NCI-H2196 (cell line): ENCODE measurements at regions not wholly inside any gene's neighbourhood (a gene's known extent, or its start where the extent isn't known, plus 50 kb on each side); places are given as distances from the start of the nearest gene placed in this dataset.
A peak's percentile ranks its signal among the peaks of the same experiment; 100 is the strongest.

Experiments used
- DNase-seq: peaks from one replicate; lab custom pipeline; 2025; ENCODE audit not compliant: unreplicated experiment; lab: John Stamatoyannopoulos, UW

DNA sequence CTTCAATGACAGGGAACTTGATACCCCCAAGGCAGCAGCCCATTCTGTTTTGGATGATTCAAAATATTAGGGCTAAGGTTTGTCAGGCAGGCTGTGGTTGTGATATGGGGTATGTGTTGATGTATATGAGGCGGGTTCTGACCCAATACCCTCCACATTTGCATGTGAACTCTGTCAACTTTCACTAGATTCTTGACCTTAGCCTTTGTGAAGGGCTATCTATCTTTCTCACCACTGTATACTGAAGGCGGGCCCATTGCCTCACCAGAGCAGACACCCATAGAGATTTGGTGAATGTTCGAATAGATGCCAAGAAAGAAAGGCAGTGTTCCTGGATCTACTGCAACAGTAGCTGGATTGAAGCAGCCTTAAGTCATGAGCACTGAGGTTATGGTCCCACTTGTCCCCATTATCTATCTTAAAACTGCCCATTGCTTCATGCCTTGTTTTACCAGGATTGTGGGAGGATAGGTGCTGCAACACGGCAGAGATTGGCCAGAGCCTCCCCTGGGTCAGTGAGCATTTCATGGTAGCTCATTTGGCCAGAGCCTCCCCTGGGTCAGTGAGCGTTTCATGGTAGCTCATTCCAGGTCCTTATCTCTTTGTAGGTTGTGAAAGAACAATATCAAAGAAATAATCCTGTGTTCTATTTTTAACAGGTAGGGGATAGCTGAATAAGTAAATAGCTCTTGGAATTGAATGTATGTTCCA is 399.6 kb downstream of the TMEM135 start:
- no peak for DNase-seq

DNA sequence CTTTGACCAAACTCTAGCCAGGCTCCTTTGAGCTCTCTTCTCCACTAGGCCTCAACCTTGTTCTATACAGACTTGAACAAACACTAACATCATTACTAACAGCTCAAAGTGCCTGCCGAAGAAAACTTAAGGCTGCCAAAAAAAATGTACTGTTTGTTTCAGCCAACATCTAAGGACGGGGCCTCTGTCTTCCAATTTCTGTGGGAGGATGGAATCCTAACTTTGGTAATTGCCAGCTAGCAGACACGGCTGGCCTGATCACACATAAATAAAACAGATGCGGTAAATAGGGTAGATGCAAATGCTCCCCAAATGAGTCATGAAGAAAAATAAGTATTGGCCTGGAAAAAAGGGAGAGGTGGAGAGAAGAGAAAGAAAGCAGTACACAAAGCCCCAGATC is 394.3 kb downstream of the TMEM135 start:
- no peak for DNase-seq

DNA sequence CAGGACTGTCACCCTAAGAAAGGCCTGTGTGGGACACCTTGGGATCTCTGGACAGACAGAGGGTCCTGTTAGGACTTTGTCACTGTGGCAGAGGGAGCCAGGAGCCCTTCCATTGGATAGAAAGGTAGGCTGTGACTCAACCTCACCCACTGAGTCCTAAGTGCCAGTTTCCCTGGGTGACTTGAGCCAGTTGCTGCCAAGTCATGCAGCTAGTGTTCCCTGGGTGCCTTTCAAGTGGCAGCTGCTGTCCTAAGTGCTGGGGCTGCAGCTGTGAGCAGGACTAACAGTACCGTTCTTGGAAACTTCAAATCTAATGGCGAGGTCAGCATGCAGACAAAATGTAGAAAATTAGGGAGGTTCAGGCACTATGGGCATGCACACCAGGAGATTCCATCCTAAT is 393.7 kb downstream of the TMEM135 start:
- DNase-seq: no peak

DNA sequence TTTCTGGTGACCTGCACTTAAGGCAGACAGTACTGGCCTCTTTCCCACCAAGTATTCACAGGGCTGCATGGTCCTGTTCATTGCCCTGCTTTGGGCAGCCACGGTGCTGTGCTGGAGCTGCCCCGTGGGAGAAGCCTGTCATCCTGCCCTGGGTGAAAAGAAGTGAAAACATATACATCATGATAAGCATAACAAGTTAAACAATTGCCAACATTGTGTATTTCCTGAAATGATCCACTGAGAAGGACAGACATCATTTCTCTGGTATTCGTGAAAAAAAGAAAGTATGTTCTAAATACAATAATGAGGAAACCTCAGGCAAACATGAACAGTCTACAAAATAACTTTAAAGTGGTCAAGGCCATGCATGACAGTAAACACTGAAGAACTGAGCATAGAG is 393.1 kb downstream of the TMEM135 start:
- no peak for DNase-seq

DNA sequence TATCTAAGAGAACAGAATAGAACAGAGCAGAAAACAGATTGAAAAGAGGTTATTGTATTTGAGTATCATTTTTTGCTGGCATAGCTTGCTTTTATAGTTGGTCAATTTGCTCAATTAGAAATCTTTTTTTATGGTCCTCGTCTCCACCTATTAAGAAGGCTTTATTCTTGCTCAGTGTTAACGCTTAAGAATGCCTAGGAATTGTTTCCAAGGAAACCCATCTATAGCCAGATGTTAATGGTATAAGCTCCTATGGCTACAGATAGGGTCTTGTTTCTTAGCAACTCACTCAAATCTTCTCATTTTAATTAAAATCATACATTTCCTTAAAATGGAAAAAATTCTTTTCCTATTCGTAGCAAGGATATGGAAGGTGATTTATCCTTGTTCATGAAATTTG is 392.3 kb downstream of the TMEM135 start:
- no peak for DNase-seq

DNA sequence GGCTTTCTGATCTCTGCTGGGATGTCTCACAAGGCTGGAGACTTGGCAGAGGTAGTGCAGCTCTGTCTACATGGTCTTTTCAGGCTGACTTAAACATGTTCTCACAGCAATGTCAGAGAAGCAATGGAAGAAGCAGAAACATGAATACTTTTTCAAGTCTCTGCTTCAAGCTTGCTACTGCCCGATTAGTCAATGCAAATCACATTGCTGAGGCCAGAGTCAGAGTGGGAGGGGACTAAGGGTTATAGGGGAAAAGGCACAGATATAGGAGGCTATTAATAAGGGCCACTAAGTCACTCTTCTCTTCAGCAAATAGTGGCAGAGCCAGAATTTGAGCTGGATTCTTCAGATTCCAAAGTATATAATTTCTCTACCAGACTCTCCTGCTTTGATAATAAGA is 390.5 kb downstream of the TMEM135 start:
- DNase-seq: no peak

DNA sequence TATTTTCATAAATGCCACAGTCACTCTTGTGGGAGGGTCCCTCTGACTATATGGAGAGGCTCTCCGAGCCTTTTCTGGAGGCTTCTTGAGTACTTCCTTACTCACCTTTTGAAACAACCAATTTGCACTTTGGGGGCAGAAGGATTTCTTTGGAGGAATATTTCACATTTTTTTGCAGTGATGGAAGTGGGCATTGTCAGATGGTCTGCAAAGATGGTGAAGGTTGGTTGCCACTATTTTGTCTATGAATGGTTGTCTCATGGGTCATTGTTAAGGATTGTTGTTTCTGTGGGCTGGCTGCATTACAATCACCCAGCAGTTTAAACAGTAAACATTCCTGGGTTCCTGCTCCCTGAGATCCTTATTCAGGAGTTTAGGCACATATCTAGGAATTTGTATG is 388.2 kb downstream of the TMEM135 start:
- no peak for DNase-seq

DNA sequence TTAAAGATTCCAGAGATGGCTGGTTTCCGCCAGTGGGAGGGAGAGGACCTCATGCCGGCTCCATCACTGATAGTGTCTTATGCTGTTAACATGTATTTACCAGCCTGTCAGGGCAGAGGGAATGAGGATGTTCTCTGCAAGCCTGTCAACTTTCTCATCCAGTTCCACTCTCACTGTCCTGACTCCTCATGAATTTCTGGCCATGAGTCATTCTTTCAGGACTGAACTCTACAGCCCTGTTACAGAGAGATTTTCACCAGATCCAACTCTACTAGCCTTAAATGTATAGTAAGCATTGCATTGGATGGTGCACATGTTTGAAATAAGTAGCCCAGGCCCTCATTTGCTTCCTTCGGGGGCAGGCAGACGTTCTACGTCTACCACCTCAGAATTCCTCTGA is 387.7 kb downstream of the TMEM135 start:
- no peak for DNase-seq

DNA sequence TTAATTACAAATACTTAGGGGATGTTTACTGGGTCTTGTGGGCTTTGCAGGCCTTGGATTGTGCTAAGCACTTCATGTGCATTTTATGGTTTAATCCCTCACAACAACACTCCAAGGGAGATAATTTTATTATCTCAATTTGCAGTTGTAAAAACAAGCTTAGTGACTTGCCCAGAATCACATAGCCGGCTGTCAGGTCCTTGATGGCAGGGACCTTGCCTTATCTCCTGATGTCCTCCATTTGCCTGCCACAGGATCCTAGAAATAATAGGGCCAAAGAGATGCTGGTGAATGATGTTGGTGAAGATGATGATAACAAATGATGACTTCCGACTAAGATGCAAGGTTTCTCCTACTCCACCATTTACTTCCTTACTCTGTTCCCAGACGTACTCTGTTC is 385.4 kb downstream of the TMEM135 start:
- no peak for DNase-seq

DNA sequence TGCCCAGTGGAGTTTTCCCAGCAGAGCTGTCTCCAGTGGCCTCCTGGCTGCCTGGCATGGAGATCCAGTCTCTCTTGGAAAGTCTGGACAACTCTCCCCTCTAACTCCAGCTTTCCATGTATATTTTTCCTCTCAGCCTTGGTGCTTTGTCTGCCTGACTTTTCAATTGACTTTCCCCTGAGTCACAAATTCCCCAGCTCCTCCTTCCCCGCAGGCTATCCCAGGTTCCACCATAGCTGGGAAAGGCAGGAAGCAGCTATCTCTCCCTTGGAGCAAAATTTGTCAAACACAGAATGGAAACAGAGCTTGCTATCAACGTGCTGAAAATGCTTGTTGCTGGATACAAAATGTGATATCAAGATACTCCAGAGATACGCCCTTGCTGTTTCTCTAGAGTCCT is 384.8 kb downstream of the TMEM135 start:
- no peak for DNase-seq

DNA sequence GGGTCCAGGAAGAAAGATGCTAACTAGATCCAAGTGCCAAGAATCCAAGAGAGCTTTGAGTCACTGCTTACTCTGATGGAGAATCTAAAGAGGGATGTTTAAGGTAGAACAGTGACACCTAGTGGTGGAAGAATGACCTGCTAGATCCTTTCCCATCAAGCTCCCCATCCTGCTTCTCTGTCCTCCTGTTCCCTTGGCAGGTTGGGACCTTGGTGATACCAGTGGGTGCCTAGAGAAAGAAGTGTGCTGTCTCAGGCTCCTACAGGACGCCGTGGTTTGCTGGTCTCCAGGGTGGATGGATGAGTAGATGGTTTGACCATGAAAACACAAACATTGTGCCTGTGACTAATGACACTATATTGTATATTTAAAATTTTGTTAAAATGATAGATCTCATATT is 383.7 kb downstream of the TMEM135 start:
- DNase-seq: peak; percentile 69

DNA sequence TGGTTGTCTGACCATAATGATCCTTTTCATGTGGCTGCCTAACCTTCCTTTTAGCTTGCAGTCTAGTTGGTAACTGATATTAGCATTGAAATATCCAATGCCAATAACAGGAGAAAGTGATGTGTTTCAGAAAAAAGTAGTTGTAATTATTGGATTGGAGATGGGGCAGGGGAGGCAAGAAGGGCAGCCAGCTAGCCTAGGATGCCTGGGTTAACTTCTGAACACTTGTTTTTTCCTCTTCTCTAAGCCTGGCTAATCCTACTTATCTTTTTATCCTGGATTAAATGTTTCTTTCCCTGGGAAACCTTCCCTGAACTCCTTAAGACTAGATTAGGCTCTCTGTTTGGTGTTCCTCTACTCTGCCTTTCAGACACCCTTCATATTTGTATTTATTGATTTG is 380.2 kb downstream of the TMEM135 start:
- no peak for DNase-seq

DNA sequence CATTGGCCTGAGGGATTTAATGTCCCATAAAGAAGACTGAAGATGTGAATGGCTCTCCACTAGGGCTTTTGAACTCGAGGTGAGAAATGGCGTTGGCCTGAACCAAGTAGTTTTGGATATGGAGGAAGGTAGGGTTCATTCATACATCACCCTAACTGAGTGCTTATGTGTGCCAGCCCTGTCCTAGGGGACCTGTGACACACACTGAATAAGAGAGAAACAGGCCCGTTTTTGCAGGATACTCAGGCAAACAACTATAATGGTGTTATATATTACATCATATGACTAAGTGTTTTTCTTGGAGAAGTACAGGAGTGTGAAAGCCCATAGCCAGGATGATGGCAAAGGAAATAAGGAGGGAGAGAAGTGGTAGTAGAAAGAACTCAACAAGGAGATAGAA is 368.1 kb downstream of the TMEM135 start:
- DNase-seq: no peak

DNA sequence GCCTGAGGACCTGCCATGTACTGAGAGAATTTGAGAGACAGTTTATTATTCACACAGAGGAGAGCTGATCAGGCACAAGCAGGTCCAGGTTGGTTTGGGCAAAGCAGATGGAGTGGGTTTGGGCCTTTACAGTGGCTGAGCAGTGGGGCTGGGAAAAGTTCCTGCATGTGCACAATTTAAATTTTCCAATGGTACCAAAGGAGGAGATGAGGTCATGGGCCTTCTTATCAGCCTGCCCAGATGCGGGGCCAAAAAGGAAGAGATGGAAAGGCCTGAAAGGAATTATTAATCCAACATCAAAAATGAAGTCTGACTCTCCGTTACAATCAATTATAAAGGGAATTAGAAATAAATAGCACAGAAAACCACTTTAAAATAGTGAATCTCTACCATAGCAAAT is 367.6 kb downstream of the TMEM135 start:
- no peak for DNase-seq

DNA sequence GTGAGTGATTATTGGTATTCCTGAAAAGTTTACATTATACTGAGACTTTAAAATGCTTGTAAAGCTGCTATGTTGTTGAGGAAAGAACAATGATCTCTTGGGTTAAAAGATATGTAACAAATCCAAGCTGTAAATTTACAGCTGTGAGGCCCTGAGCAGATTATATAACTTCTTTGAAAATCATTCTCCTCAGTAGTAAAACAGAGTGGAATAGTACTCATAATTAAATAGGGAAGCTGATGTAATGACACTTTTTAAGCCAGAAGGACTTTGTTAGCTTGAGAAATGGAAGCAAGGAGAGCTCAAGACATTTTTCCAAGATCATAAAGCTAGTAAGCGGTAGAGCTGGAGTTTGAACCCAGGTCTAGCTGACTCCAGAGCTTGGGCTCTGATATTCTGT is 363.9 kb downstream of the TMEM135 start:
- no peak for DNase-seq

DNA sequence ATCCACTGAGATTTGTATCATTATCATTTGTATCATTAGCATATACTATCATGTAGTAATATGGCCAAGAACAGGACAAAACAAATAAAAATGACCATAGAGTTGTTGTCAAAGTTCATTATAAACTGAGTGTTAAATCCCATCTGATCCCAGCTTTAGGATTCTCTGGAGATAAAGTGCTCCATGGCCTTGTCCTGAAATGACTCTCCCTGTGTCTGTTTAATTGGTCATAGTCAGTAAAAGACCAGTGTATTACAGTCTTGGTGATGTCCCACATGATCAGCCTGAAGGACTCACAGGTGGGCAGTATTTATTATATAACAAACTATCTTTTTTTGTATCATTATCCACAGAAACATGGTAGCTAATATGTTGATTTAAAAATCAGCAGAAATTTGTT is 361.6 kb downstream of the TMEM135 start:
- no peak for DNase-seq

DNA sequence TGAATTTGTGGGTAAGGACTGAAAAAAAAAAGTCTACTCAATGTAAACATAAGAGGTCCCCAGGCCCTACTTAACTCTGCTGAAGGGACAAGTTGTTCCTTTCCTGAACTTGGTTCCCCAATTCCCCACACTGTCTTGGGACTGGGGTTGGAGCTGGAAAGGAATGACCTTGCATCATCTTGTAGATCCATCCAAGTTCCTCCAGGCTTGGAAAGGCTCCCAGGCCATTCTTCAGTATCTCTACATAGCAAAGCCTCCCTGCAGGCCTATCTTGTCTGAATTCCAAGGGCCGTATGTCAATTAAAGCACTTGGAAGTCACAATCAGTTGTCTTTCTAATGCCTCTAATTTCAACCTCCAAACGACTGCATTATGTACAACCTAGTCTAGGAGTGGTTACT is 361.2 kb downstream of the TMEM135 start:
- no peak for DNase-seq

DNA sequence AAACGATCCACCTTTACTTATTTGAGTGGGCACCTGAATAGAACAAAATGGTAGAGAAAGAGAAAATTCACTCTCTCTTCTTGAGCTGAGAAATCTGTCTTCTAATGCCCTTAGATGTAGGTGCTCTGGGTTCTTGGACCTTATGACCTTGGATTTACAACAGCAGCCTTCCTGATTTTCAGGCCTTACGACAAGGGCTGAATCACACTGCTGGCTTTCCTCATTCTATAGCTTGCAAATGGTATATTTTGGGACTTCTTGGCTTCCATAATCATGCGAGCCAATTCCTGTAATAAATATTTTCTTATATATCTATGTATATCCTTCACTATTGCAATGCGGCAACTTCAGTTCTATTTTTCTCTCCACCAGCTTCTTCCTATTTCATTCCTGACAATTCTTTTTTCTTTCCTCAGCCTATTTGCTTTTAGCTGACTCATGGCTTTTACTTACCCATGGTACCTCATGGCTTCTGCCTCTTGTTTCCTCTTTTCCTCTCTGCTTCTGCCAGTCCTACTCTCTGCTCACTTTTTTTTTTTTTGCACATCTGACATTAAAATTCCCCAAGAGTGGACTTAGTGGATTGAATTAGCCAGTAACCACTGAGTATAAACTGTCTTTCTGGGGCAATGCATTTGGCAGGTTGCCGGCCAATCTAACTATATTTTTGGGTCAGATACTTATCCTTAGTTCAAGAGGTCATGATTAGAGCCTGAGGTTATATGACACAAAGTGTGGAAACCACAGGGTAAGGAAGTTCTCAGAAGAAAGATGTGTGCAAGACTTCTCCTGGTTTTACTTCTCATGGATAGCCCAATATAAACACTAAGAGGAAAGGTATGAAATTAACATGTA is 359.5 kb downstream of the TMEM135 start:
- no peak for DNase-seq

DNA sequence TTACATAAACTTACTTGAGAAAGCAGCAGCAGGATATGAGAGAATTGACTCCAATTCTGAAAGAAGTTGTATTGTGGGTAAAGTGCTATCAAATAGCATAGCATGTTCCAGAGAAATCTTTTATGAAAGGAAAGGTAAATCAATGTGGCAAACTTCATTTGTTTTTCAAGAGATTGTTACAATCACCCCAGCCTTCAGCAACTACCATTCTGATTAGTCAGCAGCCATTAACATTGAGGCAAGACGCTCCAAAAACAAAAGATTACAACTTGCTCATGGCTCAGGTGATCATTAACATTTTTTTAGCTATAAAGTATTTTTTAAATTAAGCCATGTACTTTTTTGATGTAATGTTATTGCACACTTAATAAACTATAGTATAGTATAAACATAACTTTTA is 357.2 kb downstream of the TMEM135 start:
- DNase-seq: no peak

DNA sequence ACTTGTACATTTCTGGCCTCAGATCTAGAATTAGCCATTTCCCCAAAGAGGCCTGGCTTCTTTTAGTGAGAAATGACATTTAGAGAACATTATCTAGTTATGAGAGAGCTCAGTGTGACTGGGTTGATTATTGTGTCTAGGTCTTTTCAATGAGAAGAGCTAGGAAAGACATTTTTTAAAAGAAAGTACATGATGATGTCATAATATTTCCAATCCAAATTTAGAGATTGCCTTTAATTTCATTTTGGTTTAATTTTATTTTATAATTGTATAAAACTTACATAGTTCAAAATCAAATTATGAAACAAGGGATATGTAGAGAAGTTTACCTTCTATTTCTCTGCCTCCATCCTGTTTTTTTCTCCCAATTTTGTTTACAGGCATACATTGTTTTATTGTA is 354.9 kb downstream of the TMEM135 start:
- DNase-seq: no peak

DNA sequence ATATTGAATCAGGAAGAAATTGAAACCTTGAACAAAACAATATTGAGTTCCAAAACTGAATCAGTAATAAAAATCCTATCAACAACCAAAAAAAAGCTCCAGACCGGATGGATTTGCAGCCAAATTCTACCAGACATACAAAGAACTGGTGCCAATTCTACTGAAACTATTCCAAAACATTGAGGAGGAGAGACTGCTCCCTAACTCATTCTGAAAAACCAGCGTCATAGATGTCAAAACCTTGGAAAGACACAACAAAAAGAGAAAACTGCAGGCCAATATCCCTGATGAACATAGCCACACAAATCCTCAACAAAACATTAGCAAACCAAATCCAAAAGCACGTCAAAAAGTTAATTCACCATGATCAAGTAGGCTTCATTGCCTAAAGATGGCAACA is 353.8 kb downstream of the TMEM135 start:
- DNase-seq: no peak

DNA sequence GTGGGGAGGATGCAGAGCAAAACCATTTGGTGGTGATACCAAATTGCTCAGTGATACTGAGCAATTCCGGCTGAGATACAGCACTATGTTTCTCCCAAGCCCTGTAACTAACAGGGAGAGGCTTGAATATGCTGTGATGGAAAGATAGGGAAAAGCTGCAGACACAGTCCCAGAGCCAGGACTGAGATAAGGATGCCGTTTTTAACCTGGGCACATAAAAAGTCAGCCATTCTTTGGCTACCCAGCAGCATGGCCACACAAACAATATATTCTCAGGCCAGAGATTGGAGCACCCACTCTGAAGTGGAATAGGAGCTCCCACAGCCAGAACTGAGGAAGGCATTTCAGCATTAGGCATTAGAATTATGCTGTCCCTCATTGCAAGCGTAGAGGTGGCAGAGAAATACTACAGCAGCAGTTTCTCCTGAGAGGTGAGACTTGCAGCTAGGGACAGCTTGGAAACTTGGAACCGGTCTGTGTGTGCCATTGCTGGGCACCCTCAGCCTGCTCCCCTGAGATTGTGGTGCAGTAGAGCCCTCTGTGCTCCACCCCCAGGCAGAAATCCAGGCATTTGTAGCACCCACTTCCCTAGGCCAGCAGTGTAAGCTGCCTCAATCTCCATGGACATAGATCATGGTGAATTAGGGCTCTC is 346.5 kb downstream of the TMEM135 start:
- no peak for DNase-seq
